Lower leg skin (tissue), 4 donors: ENCODE measurements at regions not wholly inside any gene's neighbourhood (a gene's known extent, or its start where the extent isn't known, plus 50 kb on each side); places are given as distances from the start of the nearest gene placed in this dataset.
"Not testable (repeated sequence)": the region's sequence is repeated elsewhere in the genome, so short reads cannot be mapped to it uniquely, and the experiment has no call there.

ENCODE experiments used
- DNase-seq, 2 donors: peaks; one replicate each; pipeline ENCODE4 v3.0.0-alpha.2; 2019; ENCODE audit warnings: low spot score in 2 of 2
- H3K4me3 ChIP-seq: fragments of 200-600 bp; sonication (generic); 2 replicates; pipeline ENCODE4 v1.5.1; 2017; ENCODE audit warnings: mild to moderate bottlenecking, low read depth; ENCODE audit not compliant: poor library complexity, severe bottlenecking
- CTCF ChIP-seq, 3 donors: fragments of 450-650 bp; IDR thresholded peaks; one replicate each; pipeline ENCODE4 v1.5.1; 2016; ENCODE audit warnings: antibody characterized with exemption in 3 of 3, mild to moderate bottlenecking in 3 of 3, moderate library complexity in 2 of 3
- POLR2A ChIP-seq, 2 donors: fragments of 450-650 bp; IDR thresholded peaks; one replicate each; pipeline ENCODE4 v1.6.1; 2016 to 2017; ENCODE audit warnings: antibody characterized with exemption in 2 of 2, mild to moderate bottlenecking in 1 of 2, moderate library complexity in 1 of 2
- WGBS, 2 donors: methylation state at CpG; one replicate each; pipeline ENCODE4 v1.1.5; 2018; 5-methylcytosine and 5-hydroxymethylcytosine counted together
- intact Hi-C: fragments of 100-400 bp; cut with DNase I; formaldehyde crosslinking; loops from one replicate; pipeline ENCODE4 v1.15.0; 2023; ENCODE audit warnings: low total_unique reads

DNA sequence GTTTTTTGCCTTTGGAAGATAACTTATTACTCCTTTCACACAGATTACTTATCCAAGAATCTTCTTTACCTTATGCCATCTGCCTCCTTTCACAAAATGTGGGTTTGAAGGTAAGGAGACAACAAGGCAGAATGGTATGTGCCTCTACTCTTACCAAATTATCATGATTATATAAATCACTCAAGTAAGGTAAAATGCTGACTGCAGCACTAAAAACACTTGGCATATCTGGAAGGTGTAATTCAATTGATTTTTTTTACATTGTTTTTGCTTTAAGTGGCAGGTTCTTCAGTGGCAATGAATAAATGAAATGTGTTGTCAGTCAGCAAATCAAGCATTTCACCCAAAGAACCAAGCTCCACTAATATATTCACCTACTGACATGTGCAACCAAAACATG, 346.1 kb downstream of the OMA1 start:
- TF ChIP-seq POLR2A (IDR thresholded peaks at IDR 0.05) = no peak
- no peak for TF ChIP-seq CTCF (IDR thresholded peaks at IDR 0.05)
- H3K4me3 ChIP-seq = no peak overlapping the region

DNA sequence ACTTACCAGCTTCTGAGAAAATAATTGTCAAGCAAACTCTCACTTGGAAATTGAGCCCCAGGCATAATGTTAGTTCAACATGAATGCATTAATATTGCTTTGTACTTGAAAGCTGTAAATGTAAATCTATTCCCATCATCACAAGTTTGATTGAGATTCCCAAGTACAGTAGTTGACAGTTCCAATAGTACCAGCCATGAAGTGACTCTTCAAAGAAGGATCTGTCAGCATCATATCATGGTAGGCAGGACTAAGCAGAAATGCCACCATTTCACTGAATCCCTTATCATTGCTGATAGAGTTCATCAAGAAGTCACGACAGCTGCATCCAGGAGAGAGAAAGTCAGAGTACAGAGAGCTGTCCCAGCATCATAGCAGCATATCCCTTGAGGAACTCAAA, 348.7 kb downstream of the OMA1 start:
- DNase-seq = no peak
- intact Hi-C loops = no loop called here
- TF ChIP-seq CTCF (IDR thresholded peaks at IDR 0.05) (no peak), POLR2A (IDR thresholded peaks at IDR 0.05) (no peak)
- 82 to 93% methylated on average over 1 of the region's 1 CpG for WGBS, 2 donors
- no peak overlapping the region for H3K4me3 ChIP-seq

More for the DNA sequence above, 346.1 kb downstream of the OMA1 start:
- DNase-seq = no peak
- intact Hi-C loops = no loop called here

DNA sequence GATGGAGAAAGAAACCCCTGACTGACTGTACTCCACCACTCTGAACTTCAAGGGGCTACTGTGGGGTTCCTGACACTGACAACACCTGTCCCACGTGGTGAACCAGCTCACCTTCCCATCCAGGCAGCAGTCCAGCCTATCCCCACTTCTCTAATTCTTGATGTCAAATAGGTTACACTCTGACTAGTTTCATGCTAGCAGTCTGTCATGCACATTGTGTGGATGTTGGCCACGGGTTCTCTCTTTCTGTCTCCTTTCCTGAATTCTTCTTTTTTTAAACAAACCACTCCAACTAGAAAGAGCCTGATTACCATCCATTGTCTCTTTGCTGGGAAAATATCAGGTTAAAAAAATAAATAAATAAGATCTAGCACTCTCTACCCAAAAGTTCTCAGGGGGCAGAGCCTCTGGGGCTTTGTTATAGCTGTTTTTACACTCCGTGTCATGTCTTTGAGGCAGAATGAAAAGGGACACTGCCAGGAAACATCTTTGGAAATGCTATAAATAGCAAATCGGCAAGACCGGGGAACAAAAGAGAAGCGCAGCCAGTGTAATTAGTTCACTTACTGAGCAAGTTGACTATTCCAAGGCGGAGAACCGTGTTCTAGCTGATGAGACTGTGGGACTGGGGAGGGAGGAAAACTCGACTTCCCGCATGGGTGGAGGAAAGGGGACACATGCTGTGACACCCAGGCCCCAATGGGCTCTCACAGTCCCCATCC, 356.1 kb downstream of the OMA1 start:
- no peak for DNase-seq
- 67 to 69% methylated on average over 10 of the region's 10 CpGs for WGBS, 2 donors
- H3K4me3 ChIP-seq = no peak overlapping the region
- TF ChIP-seq CTCF (IDR thresholded peaks at IDR 0.05) (no peak), POLR2A (IDR thresholded peaks at IDR 0.05) (no peak)
- intact Hi-C loops = no loop called here

DNA sequence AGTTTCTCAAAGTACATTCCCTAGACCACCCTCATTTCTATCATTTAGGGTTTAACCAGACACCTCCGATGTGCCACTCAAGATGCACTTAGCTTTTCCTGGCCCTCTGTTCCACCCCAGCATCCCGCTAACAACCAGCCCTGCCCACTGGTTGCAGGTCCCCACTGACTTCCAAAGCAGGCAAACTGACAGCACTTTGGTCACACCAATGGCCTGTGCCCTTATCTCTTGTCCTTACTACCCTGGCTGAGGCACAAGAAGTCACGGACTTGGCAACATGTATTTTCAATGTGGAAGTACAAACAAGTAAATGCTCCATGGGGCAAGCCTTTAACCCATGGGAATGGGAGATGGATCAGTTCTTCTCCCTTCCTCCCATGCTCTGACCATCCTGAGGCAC, 357.1 kb downstream of the OMA1 start:
- no peak for DNase-seq
- WGBS, 2 donors = 89 to 99% methylated on average over 3 of the region's 3 CpGs
- H3K4me3 ChIP-seq = no peak overlapping the region
- TF ChIP-seq POLR2A (IDR thresholded peaks at IDR 0.05) (no peak), CTCF (IDR thresholded peaks at IDR 0.05) (no peak)
- intact Hi-C loops = no loop called here

DNA sequence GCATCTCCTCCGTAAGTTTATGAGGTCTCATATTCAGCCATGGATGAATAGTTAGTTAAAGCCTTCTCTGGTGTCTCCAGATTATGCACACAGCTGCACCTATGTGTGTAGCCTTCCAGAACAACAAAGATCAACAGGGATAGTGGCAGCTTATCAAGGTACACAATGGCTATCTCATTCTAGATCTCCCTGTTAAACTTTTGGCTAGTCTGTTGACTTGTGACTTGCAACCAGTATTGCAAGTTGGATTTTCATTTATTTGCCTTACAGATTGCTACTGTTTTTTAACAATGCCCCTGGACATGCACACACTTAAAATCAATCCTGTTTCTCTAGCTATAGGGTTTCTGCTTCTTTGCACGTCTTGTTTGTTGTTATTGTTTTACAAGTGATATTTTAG, 363.2 kb downstream of the OMA1 start:
- intact Hi-C loops = no loop called here
- 39 to 69% methylated on average over 2 of the region's 2 CpGs for WGBS, 2 donors
- DNase-seq = no peak
- TF ChIP-seq CTCF (IDR thresholded peaks at IDR 0.05) = no peak
- TF ChIP-seq POLR2A (IDR thresholded peaks at IDR 0.05) = no peak
- H3K4me3 ChIP-seq = no peak overlapping the region

- intact Hi-C loops = no loop called here
- TF ChIP-seq CTCF (IDR thresholded peaks at IDR 0.05) (no peak), POLR2A (IDR thresholded peaks at IDR 0.05) (no peak)
- DNase-seq = no peak
- 94 to 95% methylated on average over 2 of the region's 2 CpGs for WGBS, 2 donors
- no peak overlapping the region for H3K4me3 ChIP-seq
Observed at GRCh38 chr1:58180537-58180936, 366.0 kb downstream of the OMA1 start.

DNA sequence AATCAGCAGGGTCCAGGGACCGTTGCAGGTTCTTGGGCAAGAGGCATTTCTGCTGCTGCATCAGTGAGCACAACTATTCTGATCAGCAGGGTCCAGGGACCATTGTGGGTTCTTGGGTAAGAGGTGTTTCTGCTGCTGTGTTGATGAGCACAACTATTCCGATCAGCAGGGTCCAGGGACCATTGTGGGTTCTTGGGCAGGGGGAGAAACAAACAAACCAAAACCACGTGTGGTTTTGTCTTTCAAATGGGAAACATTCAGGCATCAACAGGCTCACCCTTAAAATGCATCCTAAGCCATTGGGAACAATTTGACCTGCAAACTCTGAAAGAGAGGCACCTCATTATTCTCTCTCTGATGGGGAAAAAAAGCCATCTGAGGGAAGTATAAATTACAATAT, 377.4 kb downstream of the OMA1 start:
- H3K4me3 ChIP-seq, DNase-seq, intact Hi-C loops: not testable (repeated sequence)
- 63 to 71% methylated on average over 3 of the region's 3 CpGs for WGBS, 2 donors

GRCh38 chr1:58167131-58167530, 379.4 kb downstream of the OMA1 start:
- H3K4me3 ChIP-seq, DNase-seq, intact Hi-C loops: not testable (repeated sequence)
- WGBS, 2 donors = 95 to 100% methylated on average over 1 of the region's 1 CpG
